HG03095 (cell line): ENCODE measurements at regions not wholly inside any gene's neighbourhood (a gene's known extent, or its start where the extent isn't known, plus 50 kb on each side); places are given as distances from the start of the nearest gene placed in this dataset.
A peak's percentile ranks its signal among the peaks of the same experiment; 100 is the strongest.
"Not testable (repeated sequence)": the region's sequence is repeated elsewhere in the genome, so short reads cannot be mapped to it uniquely, and the experiment has no call there.

Experiments used
- ATAC-seq: cut with Tn5 transposase; IDR thresholded peaks from one replicate; pipeline ENCODE4 v1.9.1; 2021; ENCODE audit warnings: moderate library complexity; ENCODE audit not compliant: unreplicated experiment

- ATAC-seq = no peak
Observed at GRCh38 chr3:176873261-176873660, 324.0 kb downstream of the TBL1XR1 start.

- ATAC-seq = peak; percentile 99
Observed at GRCh38 chr3:176872771-176873209, 324.5 kb downstream of the TBL1XR1 start.

DNA sequence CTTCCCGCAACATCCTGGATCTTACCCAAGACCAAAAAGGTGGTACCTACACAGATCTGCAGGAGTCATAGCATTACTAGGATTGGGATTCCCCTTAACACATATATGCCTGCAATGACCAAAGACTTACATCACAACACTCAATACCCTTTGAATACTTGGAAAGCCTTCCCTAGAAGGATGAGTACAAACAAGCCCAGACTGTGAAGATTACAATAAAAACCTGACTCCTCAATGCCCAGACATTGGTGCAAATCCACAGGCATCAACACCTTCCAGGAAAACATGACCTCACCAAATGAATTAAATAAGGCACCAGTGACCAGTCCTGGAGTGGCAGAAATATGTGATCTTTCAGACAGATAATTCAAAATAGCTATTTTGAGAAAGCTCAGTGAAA is 326.8 kb downstream of the TBL1XR1 start:
- ATAC-seq = no peak

GRCh38 chr3:176867681-176868663 is 329.3 kb downstream of the TBL1XR1 start:
- no peak for ATAC-seq

DNA sequence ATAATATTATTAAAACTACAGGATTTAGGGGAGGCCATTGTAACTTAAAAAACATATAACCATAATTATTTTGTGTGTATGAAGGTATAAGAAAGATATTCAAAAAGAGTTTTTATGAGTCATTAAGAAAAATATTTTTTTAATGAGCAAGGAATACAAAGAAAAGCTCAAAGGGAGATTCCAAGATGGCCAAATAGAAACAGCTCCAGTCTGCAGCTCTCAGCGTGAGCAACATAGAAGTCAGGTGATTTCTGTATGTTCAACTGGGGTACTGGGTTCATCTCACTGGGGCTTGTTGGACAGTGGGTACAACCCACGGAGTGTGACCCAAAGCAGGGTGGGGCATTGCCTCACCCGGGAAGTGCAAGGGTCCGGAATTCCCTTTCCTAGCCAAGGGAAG is 336.1 kb downstream of the TBL1XR1 start:
- no peak for ATAC-seq

DNA sequence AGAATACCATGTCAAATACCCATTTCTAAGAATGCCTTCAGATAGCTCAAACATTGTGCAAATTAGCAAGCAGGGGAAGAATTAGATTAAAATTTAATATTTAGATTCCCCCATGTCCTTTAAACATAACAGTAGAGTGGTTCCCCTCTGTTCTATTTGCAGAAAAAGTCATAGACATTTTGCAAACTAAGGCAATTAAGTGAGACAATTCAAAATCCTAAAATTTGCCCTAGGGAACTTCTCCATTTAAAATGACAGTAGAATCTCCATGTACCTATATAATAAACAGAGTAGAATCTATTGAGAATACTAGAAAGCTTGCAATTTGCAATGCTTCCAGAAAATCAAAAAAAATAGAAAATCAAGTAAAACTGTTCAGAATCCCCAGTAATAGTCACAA is 340.6 kb downstream of the TBL1XR1 start:
- no peak for ATAC-seq

DNA sequence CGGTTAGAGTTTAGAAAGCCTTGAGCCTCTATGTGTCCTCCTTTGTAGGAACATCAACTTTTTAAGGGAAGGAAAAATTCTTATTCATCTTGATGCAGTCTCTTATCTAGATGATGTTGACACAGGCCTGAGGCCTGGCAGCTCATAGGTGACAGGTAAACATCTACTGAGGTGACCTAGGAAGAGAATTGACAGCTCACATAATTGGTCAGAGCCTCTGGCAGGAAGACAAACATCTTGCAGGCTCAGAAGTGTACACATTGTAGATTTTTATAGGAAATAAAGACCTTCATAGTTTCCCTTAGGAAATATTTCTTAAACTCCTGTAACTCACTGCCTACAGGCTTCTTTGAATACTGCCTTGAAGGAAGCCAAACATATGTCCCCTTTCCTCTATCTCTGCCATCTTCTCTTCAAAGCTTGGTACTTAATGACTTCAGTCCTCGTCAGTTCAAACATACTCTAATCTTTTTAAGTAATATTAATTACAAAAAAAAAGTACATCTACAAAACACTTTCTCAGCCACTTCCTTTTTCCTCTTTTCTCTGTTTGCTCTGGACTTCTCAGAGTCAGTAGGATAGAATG is 341.3 kb downstream of the TBL1XR1 start:
- ATAC-seq = no peak

GRCh38 chr3:176855213-176855612 is 342.1 kb downstream of the TBL1XR1 start:
- no peak for ATAC-seq

GRCh38 chr3:176850498-176850897 is 346.8 kb downstream of the TBL1XR1 start:
- ATAC-seq = no peak

- ATAC-seq = no peak
Observed at GRCh38 chr3:176848431-176849214, 348.7 kb downstream of the TBL1XR1 start.

GRCh38 chr3:176842914-176843313 is 354.4 kb downstream of the TBL1XR1 start:
- no peak for ATAC-seq

GRCh38 chr3:176840641-176841286 is 356.5 kb downstream of the TBL1XR1 start:
- no peak for ATAC-seq

DNA sequence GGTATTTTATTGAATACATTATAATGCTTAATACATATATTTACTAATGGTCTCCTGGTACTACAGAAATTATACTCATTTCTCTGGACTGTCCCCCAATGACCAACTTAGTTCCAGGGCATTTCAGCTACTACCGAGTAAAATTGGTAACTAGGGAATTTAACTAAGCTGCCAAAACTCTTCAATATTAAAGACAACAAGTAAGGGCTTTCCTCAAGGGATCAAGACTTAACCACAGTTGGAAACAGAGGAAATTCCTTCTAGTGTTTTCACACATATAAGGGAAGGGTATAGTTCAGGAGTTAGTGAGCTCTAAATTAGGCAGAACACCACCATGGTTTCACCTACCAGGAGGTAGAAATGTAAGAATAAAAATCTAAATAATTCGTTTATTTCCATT is 357.4 kb downstream of the TBL1XR1 start:
- no peak for ATAC-seq

- no peak for ATAC-seq
Observed at GRCh38 chr3:176839466-176839865, 357.8 kb downstream of the TBL1XR1 start.

- ATAC-seq = not testable (repeated sequence)
Observed at GRCh38 chr3:176827244-176827643, 370.0 kb downstream of the TBL1XR1 start.

DNA sequence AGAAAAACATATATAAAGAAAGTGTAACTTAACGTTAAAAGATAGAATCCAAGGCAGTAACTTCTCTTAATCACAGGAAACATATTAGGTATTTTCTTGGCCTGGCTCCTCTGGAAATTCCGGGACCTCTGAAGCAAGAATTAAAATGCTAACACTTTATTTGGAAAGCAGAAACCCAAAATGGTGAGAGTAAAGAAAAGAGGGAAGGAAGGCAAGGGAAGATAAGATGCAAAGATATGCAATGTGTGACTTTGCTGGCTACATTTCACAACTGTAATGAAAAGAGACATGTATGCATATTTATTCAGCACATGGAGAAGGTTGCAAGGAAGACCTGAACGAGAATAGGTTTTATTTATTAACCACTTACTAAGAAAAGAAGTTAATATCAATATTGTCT is 372.5 kb downstream of the TBL1XR1 start:
- ATAC-seq = no peak

DNA sequence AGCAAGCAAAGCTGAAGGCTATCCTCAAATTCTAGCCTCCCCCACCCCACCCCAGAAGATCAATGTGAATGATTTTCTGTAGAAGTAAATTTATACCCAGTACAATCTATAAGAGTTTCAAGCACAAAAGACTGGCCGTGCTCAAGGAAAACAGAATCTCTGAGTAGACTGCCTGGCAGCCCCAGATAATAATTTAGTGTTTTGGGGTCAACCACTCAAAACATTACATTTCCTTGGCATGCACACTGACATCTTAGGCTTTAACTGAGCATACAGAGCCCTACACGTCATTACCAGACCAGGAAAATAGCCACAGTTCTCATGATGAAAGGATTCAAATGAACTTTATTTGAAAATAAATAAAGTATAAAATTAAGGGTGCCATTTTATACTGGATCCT is 376.5 kb downstream of the TBL1XR1 start:
- no peak for ATAC-seq

GRCh38 chr3:176816937-176817336 is 380.3 kb downstream of the TBL1XR1 start:
- no peak for ATAC-seq

- ATAC-seq = peak; percentile 99
Observed at GRCh38 chr3:176814285-176814684, 383.0 kb downstream of the TBL1XR1 start.

DNA sequence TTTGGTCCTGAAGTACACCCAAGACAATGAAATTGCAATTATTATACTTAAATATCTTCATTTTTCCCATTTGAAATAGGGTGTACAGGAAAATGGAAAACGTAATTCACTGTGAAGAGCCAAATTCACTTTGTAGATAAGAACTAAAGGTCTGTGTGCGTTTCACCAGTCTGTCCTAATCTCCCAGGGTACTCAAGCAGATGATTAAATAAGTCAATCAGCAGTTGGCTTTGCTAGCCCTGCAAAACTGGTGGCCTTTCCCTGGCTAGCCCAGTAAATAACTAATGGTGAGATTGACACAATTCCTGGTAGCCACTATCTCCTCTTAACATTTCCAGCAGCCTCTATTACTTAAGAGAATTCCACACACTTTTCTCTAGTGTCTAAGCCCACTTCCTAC is 389.3 kb downstream of the TBL1XR1 start:
- ATAC-seq = no peak

DNA sequence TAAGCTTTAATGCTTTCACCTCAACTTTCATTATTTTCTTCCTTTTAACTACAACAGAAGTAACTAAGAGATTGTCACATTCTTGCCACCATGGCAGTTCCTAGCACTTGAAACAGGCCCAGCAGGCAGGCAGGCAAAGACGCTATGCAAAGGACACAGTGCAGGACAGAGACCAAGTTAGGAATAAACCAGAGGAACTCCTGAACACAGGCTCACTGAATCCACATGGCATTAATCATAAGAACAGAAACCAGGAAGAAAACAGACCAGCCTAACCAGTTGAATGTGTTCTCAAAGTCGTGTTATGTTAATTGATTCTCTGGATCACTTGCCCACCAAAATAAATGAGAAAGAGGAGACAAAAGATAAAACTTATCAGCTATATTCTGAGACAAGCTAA is 397.6 kb downstream of the TBL1XR1 start:
- ATAC-seq = no peak
